Erythroblast (primary cell): ENCODE measurements at regions not wholly inside any gene's neighbourhood (a gene's known extent, or its start where the extent isn't known, plus 50 kb on each side); places are given as distances from the start of the nearest gene placed in this dataset.

ENCODE experiments used
- GATA1 ChIP-seq: IDR thresholded peaks from 2 replicates; pipeline ENCODE4 v1.6.1; 2011; ENCODE audit warnings: low read depth, mild to moderate bottlenecking, control low read depth, low read length, moderate library complexity
- POLR2A ChIP-seq: IDR thresholded peaks from 2 replicates; pipeline ENCODE4 v1.6.1; 2011; ENCODE audit warnings: mild to moderate bottlenecking, low read length

GRCh38 chr5:107320376-107320775 is 350.4 kb downstream of the EFNA5 start:
- no peak for TF ChIP-seq POLR2A
- no peak for TF ChIP-seq GATA1
